Skeletal muscle satellite cell (primary cell): ENCODE measurements at regions not wholly inside any gene's neighbourhood (a gene's known extent, or its start where the extent isn't known, plus 50 kb on each side); places are given as distances from the start of the nearest gene placed in this dataset.
"Not testable (repeated sequence)": the region's sequence is repeated elsewhere in the genome, so short reads cannot be mapped to it uniquely, and the experiment has no call there.

Experiments
- H3K27me3 ChIP-seq: 2 replicates; pipeline ENCODE4 v1.7.0; 2013; ENCODE audit warnings: low read length; ENCODE audit not compliant: control insufficient read depth, insufficient read depth
- H3K36me3 ChIP-seq: 2 replicates; pipeline ENCODE4 v1.7.0; 2013; ENCODE audit warnings: mild to moderate bottlenecking, control low read depth, low read length; ENCODE audit not compliant: insufficient read depth
- H3K4me1 ChIP-seq: 2 replicates; pipeline ENCODE4 v1.7.0; 2013; ENCODE audit warnings: low read length; ENCODE audit not compliant: control insufficient read depth, insufficient read depth
- H3K4me2 ChIP-seq: 2 replicates; pipeline ENCODE4 v1.7.0; 2013; ENCODE audit warnings: mild to moderate bottlenecking, low read length
- H3K4me3 ChIP-seq: 2 replicates; pipeline ENCODE4 v1.7.0; 2013; ENCODE audit warnings: low read length
- H3K9ac ChIP-seq: 2 replicates; pipeline ENCODE4 v1.7.0; 2013; ENCODE audit warnings: mild to moderate bottlenecking, low read depth, low read length, moderate library complexity
- H3K9me3 ChIP-seq: replicated peaks from 2 replicates; pipeline ENCODE4 v1.7.0; 2013; ENCODE audit warnings: mild to moderate bottlenecking, control low read depth, low read length

DNA sequence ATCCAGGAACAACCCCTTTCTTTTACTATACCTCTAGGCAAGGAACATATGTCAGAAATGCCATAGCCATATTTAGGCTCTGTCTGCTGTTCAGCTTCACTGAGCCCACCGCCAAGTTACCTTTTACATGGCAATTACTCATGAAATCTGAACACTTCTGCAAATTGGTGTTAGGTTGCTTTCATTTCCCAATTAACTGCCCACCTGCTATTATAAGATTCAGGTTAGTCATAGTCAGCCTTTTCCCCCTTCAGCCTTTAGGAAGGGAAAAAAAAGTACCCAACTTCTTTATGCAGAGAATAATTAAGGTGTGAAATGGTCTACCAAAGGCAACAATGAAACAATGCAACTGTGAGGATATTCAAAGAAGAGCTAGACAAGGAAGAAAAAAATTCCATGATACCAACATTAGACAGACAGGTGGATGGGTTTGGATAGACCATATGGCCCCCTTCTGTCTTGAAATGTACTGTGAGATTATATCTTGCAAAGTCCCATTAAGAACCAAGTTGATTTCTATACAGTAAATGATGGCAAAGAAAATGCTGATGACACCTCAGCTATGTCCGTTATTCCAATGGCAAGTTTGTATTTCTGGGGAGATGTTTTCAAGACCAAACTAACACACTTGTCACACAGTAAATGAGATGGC, 442.1 kb upstream of the NRP1 start:
- Histone ChIP-seq H3K4me3 (no peak overlapping the region), H3K27me3 (no peaks in the 10 kb centered on the region), H3K4me2 (no peak overlapping the region), H3K36me3 (no peaks in the 10 kb centered on the region), H3K9ac (no peak overlapping the region), H3K4me1 (no peaks in the 10 kb centered on the region), H3K9me3 (no peaks in the 10 kb centered on the region)

DNA sequence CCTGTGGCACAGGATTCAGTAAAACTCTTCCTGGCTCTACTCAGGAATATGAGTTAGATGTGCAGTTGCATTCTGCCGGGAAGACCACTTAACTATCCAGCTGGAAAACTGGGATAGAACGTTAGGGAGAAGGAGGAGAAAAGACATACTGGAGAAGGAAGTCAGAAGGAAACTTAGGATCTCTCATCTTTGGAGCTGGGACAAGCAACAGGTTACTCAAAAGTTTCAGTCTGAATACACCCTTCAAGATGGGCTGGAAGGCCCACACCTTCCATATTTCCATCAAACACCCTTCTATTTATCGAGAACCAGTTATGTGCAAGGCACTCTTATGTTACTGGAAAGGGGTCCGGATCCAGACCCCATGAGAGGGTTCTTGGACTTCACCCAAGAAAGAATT, 440.4 kb upstream of the NRP1 start:
- H3K4me2 ChIP-seq, result no peak overlapping the region
- no peaks in the 10 kb centered on the region for H3K27me3 ChIP-seq
- H3K36me3 ChIP-seq, result no peaks in the 10 kb centered on the region
- no peak overlapping the region for H3K9ac ChIP-seq
- H3K9me3 ChIP-seq, result no peaks in the 10 kb centered on the region
- no peaks in the 10 kb centered on the region for H3K4me1 ChIP-seq
- H3K4me3 ChIP-seq, result no peak overlapping the region

DNA sequence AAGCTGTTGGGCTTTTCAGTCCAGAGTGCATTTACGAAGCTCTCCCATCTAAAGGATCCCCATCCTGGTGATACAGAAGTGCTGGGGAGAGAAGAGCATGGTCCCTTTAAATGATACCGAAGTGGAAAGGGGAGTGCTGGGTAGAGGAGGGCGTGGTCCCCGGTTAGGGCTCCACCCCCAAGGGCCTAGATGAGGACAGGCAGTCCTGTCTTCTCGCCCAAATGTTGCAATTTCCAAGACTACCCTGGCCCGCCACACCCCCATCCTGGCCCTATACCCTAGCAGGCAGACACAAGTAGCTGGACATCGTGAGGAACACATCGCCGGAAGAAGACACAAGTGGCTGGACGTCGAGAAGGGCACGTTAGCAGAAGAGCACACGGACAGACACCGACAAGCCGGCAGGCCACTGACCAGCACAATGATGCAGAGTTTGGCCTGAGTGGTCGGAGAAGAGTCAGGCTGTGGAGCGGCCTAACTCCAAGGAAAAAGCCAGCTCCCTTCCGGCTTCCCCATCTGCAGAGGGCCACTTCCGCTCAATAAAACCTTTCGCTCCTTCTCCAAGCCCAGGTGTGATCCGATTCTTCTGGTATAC, 439.5 kb upstream of the NRP1 start:
- H3K4me2 ChIP-seq, result no peak overlapping the region
- no peak overlapping the region for H3K4me3 ChIP-seq
- H3K9me3 ChIP-seq, result no peaks in the 10 kb centered on the region
- H3K9ac ChIP-seq, result no peak overlapping the region
- H3K4me1 ChIP-seq, result no peaks in the 10 kb centered on the region
- no peaks in the 10 kb centered on the region for H3K36me3 ChIP-seq
- no peaks in the 10 kb centered on the region for H3K27me3 ChIP-seq

DNA sequence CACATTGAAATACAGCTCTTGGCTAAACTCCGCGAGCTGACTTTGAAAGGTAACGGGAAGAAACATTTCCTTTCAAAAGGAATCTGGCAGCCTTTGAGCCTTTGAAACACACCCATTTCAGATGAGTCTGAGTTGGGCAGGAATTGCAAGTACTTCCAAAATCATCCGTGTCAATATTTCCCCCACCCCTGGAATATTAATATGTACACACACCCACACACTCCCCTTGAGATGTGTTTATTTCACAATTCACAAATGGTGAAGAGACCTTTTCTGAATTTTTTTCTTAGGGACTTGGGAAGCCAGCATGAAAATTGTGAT, 438.7 kb upstream of the NRP1 start:
- no peaks in the 10 kb centered on the region for H3K27me3 ChIP-seq
- no peaks in the 10 kb centered on the region for H3K4me1 ChIP-seq
- no peaks in the 10 kb centered on the region for H3K36me3 ChIP-seq
- no peaks in the 10 kb centered on the region for H3K9me3 ChIP-seq
- H3K4me3 ChIP-seq, result no peak overlapping the region
- no peak overlapping the region for H3K9ac ChIP-seq
- no peak overlapping the region for H3K4me2 ChIP-seq

DNA sequence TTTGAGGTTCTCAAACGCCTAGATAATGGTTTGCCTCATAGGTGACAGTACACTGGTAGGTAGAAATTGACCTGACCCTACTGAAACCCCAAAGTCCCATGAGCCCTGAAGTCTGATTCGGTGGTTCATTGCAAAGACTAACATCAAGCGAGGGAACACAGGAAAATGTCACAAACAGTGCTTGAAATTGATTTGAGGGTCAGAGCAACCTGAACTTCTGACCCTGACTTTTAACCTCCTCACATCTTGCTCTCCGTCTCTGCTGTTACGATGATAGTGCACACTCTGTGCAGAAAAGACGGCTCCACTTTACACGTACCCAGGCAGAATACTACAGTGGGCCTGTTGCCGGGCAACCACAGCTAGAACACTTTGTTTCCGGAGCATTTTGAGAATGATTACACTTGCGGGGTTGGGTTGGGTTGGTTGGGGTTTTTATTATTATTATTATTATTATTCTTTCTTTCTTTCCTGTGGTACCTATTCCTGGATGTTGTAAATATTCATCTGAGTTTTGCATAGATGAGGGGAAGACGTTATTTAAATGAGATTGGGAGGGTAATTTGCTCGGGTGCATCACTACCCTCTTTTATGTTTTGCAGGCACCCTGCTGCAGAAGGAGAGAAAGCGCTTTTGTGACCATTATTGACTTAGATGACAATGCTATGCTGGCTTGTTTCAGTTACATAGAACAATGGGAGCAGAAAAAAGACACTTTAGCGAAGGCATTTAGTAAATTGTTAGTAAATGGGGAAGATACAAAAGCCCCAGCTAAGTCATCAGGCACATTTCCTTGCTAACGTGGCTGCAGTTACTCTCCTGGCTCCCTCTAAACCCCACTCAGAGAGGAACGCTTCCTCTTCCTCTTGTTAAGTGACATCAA, 438.1 kb upstream of the NRP1 start:
- H3K36me3 ChIP-seq, result no peaks in the 10 kb centered on the region
- H3K4me2 ChIP-seq, result no peak overlapping the region
- no peak overlapping the region for H3K9ac ChIP-seq
- H3K9me3 ChIP-seq, result no peaks in the 10 kb centered on the region
- no peaks in the 10 kb centered on the region for H3K4me1 ChIP-seq
- no peak overlapping the region for H3K4me3 ChIP-seq
- no peaks in the 10 kb centered on the region for H3K27me3 ChIP-seq

DNA sequence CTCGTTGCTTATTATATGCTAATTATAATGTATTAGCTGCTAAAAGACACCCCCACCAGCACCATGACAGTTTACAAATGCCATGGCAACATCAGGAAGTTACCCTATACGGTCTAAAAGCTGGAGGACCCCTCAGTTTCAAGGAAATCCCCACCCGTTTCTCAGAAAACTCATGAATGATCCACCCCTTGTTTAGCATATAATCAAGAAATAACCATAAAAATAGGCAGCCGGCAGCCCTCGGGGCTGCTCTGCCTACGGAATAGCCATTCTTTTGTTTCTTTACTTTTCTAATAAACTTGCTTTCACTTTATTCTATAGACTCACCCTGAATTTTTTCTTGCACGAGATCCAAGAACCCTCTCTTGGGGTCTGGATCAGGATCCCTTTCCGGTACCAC, 437.4 kb upstream of the NRP1 start:
- H3K36me3 ChIP-seq, H3K9ac ChIP-seq, H3K9me3 ChIP-seq, H3K4me2 ChIP-seq, H3K4me3 ChIP-seq, H3K27me3 ChIP-seq, H3K4me1 ChIP-seq: not testable (repeated sequence)

DNA sequence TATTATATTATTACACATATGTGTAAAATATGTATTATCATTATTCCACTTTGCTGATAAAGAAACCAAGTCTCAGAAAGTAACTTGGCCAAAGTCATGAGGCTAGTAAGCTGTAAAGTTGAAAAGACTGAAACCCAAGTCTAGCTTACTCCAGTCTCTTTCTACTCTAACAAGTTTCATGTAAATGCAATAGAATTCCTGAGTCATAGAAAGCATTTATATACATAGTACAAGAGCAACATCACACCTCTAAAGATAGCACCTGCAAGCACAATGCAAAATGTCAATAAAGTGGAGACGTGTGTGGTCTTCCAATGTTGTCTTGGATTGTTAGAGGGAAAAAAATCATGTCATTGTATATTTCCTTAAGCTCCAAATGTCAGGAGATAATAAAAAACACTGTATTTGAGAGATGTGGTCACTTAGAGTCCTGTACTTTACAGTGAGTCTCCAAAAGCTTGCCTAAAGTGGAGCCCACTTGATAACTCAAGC, 430.3 kb upstream of the NRP1 start:
- no peak overlapping the region for H3K4me3 ChIP-seq
- H3K9me3 ChIP-seq, result no peaks in the 10 kb centered on the region
- H3K9ac ChIP-seq, result no peak overlapping the region
- H3K36me3 ChIP-seq, result no peaks in the 10 kb centered on the region
- H3K4me1 ChIP-seq, result no peaks in the 10 kb centered on the region
- no peak overlapping the region for H3K4me2 ChIP-seq
- H3K27me3 ChIP-seq, result no peaks in the 10 kb centered on the region

DNA sequence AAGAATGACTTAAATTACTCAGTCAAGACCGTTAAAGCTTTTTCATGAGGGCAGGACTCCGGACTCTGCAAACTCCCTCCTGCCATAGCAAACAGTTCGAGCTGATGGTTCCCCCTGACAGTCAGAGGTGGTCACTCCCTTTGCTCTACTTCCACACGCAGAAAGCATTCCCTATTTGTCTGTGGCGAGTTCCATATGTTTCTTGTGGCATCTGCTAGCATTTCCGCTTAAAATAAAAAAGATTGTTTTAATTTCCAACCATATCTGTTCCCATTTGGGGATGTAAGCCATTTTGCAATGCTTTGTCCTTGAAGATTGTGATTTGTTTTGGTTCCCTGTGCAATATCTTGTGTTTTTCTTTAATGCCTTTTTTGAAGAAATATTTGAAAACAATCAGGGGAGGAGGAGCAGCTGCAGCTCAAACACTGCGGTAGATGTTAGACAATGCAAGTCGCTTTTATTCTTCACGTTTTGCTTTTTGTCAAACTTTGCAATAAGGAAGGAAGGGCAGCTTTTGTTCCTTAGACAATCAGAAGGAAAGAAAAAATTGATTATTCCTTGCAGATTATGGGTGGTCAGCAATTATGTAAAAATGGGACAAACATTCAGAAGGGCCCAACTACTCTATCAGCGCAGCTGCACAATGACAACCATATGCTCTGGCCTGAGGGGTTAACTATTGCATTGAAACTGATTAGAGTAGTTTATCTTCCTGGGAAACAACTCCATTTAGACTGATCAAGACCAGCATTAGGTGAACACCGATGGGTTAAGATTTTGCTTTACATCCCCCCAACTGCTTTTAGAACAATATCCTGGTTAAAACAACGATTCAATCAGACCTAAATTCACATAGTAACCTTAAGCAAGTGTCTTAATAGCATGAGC, 425.8 kb upstream of the NRP1 start:
- Histone ChIP-seq H3K9me3 (no peaks in the 10 kb centered on the region), H3K4me1 (no peaks in the 10 kb centered on the region), H3K9ac (no peak overlapping the region), H3K4me2 (no peak overlapping the region), H3K36me3 (no peaks in the 10 kb centered on the region), H3K27me3 (no peaks in the 10 kb centered on the region), H3K4me3 (no peak overlapping the region)

DNA sequence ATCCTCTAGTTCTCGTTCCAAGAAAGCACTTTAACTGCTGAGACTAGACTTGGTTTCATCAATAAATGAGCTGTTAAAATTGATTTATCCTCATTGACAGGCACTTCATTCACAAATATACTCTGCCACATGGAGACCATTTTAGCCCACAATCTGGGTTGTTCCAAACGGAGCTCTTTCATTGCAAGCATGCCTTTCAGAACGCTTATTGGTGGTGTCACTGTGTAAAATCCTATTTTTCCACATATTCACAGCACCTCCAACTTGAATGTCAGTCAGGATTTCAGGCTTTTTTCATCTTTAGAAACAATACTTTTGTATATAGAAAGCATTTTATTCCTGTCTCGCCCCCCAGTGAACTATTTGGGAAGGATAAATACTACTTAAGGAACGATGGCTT, 424.7 kb upstream of the NRP1 start:
- Histone ChIP-seq H3K36me3 (no peaks in the 10 kb centered on the region), H3K4me2 (no peak overlapping the region), H3K9ac (no peak overlapping the region), H3K4me1 (no peaks in the 10 kb centered on the region), H3K27me3 (no peaks in the 10 kb centered on the region), H3K9me3 (no peaks in the 10 kb centered on the region), H3K4me3 (no peak overlapping the region)

DNA sequence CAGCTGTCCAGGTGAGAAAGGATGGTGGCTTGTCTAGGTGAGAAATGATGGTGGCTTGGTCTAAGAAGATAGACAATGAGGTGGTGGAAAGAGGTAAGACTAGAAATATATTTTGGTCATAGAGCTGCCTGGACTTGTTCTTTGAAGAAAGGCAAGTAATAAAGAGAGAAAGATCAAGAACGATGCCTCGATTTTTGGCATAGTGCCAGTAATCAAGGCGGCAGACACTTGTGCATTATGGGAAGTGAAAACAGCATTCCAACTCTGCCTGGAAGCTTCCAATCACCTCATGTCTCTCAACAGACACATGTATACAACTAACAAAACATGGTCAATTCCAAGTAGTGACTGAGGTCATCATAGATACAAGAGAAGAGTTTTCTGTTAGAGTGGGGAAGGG, 423.8 kb upstream of the NRP1 start:
- H3K27me3 ChIP-seq, result no peaks in the 10 kb centered on the region
- no peaks in the 10 kb centered on the region for H3K4me1 ChIP-seq
- no peak overlapping the region for H3K4me2 ChIP-seq
- no peaks in the 10 kb centered on the region for H3K36me3 ChIP-seq
- no peak overlapping the region for H3K9ac ChIP-seq
- H3K4me3 ChIP-seq, result no peak overlapping the region
- no peaks in the 10 kb centered on the region for H3K9me3 ChIP-seq

DNA sequence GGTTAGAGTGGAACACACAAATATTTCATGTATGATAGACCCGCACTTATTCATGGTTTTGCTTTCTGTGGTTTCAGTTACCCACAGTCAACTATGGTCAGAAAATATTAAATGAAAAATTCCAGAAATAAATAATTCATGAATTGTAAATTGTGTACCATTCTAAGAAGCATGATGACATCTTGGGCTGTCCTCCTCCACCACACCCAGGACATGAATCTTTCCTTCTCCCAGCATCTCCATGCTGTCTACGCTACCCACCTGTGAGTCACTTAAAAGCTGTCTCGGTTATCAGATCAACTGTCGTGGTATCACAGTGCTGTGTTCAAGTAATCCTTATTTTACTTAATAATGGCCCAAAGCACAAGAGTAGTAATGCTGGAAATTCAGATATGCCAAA, 419.6 kb upstream of the NRP1 start:
- H3K4me3 ChIP-seq, result no peak overlapping the region
- no peaks in the 10 kb centered on the region for H3K27me3 ChIP-seq
- H3K9ac ChIP-seq, result no peak overlapping the region

More for the DNA sequence above, 419.6 kb upstream of the NRP1 start:
- H3K36me3 ChIP-seq, result no peaks in the 10 kb centered on the region
- no peaks in the 10 kb centered on the region for H3K9me3 ChIP-seq
- H3K4me1 ChIP-seq, result no peaks in the 10 kb centered on the region
- no peak overlapping the region for H3K4me2 ChIP-seq
